Posterior cingulate gyrus (tissue), 11 donors: ENCODE measurements at regions not wholly inside any gene's neighbourhood (a gene's known extent, or its start where the extent isn't known, plus 50 kb on each side); places are given as distances from the start of the nearest gene placed in this dataset.

Experiments
- DNase-seq, 10 donors: peaks; one replicate each; pipeline versions ENCODE4 v3.0.0 to v3.0.0-alpha.2; 2020 to 2021; ENCODE audit warnings: mixed read lengths in 3 of 10
- intact Hi-C: fragments of 100-400 bp; cut with DNase I; formaldehyde crosslinking; loops from one replicate; pipeline ENCODE4 v1.15.1; 2023

DNA sequence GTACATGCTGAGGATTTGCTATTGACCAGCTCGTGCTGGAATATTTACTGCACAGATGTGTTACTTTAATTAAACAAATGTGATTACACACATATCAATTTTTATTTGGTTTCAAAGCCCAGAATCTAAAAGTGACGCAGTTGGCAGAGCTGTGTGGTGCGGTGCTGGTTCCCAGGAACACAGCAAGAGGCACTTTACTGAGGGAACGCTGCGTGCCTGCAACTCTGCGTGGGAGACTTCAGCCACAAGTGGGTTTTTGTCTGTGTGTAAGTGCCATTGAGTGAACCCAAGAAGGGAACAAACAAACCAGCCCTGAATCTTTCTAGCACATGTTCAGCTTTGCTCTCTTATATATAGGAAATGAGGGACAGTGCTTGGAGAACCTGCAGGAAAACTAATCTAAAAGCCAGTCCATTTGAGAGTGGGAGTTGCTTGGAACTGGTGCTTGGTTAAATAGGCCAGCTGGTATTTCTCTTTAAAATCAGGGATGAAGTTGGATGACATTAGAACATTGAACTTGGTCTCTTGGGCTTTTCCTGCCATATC, 196.6 kb upstream of the CELF4 start:
- intact Hi-C loops, result no loop called here
- DNase-seq, result peak in 8 of 10 donors; percentile 44 to 93 (median 71)

DNA sequence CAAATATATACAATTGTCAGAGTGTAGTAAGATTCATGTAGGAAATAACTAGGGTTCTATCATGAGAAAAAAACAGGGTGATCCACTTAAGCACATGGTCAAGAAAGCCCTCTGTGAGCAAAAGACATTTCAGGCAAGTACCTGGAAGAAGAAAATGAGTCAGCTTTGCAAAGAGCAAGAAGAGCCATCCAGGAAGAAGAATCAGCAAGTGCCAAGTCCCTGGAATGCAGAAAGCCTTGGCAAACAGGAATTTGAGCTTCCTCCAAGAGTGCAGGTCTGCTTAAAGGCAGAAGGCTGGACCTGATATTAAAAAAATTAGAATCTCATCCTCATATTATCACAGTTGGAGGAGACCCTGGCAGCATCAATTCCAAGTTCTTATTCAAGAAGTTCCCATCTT, 188.5 kb upstream of the CELF4 start:
- no peak for DNase-seq
- intact Hi-C loops, result no loop called here

DNA sequence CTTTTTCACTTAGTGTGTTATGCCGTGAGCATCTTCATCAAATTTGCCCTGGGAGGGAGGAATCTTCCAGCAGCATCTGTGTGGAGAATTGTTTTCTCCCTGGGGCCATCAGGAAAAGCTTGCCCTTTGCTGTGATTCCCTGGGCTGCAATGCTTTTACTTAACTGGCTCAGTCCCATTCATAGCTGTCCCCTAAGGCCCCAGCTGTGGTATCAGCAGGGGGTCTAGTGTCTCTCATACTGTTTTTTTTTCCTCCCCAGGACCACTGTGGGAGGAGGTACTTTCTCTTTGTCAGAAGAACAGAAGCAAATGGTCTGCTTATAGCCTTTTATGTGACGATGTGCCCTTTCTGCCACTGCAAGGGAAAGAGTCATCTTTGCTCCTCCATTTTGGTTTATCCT, 176.8 kb upstream of the CELF4 start:
- DNase-seq, result no peak
- intact Hi-C loops, result no loop called here

DNA sequence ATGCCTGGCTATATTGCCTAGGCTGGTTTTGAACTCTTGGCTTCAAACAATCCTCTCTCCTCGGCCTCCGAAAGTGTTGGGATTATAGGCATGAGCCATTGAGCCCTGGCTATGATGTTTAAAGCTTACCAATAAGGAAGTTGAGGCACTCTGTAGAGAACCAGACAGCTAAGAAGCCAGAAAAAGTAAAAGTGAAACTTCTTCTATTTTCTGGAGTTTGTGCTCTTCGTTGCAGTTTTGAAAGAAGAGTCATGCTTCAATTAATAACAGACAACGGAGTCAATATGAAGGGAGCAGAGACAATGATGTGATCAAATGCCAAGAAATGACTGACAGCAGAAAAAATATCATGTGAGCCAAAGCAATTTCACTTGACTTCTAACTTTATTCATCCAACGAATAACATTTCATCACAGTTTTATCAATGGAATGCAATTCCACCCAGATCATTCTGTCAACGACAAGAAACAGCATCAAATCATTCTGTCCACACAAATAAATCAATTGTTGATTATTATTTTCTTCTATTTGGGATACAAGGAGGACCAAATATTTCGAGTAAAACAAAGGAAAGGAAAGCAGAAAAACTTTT, 175.5 kb upstream of the CELF4 start:
- intact Hi-C loops, result no loop called here
- DNase-seq, result no peak

GRCh38 chr18:37734406-37734805, 168.8 kb upstream of the CELF4 start:
- no peak for DNase-seq
- intact Hi-C loops, result no loop called here

GRCh38 chr18:37729716-37730115, 164.1 kb upstream of the CELF4 start:
- no peak for DNase-seq
- intact Hi-C loops, result no loop called here

- intact Hi-C loops, result no loop called here
- DNase-seq, result no peak
Observed at GRCh38 chr18:37724206-37724605, 158.6 kb upstream of the CELF4 start.

- intact Hi-C loops, result no loop called here
- DNase-seq, result no peak
Observed at GRCh38 chr18:37721544-37722522, 156.2 kb upstream of the CELF4 start.

DNA sequence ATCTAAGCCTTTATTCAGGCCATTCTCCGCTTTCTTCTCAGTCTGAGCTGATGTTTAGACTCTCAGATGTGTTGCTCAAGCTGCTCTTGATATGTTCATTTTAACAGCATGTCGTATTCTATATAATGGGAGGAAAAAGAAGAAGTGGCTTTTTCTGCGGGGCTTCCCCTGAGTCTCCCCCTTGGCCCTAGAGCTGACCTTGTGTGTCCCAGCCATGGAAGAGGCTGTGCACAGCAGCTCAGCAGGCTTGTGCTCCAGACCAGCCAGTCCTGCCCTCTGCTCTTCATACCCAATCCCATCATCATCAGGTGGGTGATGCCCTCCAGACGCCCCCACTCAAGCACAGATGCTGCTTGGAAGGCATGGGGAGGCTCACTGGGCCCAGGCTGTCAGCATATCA, 155.1 kb upstream of the CELF4 start:
- intact Hi-C loops, result no loop called here
- DNase-seq, result no peak

DNA sequence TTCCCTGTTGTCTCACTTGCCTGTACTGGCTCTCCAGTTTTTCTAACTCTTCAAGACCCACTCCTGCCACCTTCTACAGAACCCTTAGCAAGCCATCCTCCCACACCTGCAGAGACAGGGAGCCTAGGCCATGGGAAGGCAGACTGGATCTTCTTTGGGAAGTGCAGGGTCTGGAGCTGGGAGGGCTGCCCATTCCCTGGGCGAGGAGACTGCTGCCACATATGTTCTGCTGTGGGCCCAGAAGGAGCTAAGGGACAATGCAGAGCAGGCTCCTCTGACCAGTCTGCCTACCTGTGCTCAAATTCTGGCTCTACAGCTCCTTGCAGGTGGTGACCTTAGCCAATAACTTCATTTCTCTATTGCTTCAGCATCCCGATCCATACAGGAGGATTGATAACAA, 152.1 kb upstream of the CELF4 start:
- intact Hi-C loops, result no loop called here

GRCh38 chr18:37717098-37717497, 151.5 kb upstream of the CELF4 start:
- intact Hi-C loops, result no loop called here

More for the DNA sequence above, 152.1 kb upstream of the CELF4 start:
- DNase-seq, result no peak

GRCh38 chr18:37716106-37716735, 150.6 kb upstream of the CELF4 start:
- intact Hi-C loops, result no loop called here
- no peak for DNase-seq

More at GRCh38 chr18:37717098-37717497, 151.5 kb upstream of the CELF4 start:
- no peak for DNase-seq

DNA sequence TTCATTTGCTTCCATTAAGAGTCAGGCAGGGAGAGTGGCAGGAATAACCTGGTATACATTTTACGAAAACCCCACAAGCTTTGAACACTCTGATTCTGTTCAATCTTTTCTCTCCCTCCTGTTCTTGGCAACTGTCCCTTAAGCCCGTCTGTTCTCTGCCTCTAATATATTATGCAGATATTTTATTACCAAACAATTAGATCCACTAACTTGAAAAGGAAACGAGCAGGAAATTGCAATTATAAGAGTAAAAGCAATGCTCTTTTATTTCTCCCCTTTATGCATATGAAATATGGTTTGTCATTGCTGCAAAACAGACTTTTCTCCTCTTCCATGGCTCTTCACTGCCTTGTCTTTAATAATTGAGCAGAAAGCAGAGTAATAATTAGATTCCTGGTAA, 149.1 kb upstream of the CELF4 start:
- intact Hi-C loops, result no loop called here

GRCh38 chr18:37712776-37713175, 147.2 kb upstream of the CELF4 start:
- intact Hi-C loops, result no loop called here
- DNase-seq, result no peak

More for the DNA sequence above, 149.1 kb upstream of the CELF4 start:
- no peak for DNase-seq

DNA sequence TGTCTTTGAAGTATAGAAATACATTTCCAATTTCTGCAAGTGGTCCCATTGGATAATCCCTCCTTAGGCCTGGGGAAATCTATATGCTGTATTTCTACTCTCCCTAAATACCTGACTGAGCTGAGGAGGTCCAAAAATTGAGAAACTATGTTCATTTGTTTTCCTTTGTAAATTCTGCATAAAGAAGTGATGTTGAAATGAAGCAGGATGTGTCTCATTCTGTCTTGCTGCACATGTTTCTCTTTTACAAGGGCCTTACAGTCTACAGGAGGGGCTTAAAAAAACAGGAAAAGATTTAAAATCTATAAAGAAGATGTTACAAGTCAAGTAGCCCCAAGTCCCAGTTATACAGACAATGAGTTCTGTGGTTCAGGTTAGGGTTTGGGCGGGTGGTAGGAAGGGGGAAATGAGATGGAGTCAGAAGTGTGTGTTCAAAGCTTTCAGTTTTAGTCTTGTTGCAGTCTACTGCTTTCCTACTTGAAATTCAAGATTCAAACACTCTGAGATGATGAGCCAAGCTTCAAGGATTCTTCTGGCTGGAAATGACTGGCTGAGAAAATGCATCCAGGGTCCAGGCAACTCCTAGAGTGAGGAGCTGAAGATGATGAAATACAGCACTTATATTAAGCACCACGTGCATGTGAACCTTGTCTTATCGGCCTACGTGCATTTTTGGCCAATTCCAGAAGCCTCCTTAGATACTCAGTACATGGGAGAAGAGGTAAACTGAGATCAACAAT, 146.3 kb upstream of the CELF4 start:
- intact Hi-C loops, result no loop called here

DNA sequence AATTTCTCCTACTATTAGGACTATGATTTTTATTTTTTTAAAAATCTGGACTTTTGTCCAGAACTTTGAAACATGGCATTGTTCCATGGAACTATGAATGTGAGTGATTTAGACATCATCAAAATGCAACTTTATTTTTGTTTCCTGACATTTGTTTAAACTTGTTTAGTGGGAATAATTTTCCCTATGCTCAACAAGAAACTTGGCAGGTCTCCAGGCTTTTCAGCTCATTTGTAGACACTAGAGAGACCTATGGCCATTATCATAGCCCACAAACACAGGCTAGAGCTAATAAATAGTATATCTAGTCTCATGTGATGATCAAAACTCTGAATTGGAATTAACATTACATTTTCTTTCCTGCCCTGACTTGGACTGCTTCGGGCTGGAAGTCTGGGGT, 145.1 kb upstream of the CELF4 start:
- no peak for DNase-seq
- intact Hi-C loops, result no loop called here

More for the DNA sequence above, 146.3 kb upstream of the CELF4 start:
- no peak for DNase-seq

GRCh38 chr18:37709740-37710139, 144.1 kb upstream of the CELF4 start:
- no peak for DNase-seq
- intact Hi-C loops, result no loop called here

DNA sequence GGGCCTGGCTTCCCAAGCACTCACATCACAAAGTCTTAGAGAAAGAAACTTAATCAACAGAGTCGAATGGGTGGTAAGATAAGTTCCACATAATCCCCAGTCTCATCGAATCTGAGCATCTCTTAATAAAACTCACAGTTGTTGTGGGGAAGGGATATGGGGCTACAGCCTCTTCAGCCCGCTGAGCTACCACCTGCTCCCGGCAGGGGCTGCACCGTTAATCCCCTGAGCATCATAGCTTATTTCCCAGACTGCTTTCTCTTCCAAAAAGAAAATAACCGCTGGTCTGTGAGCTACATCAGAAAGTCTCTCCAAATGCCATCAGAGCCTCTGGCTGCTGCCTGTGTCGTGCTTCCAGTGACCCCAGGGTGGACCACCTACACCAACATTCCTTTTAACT, 139.4 kb upstream of the CELF4 start:
- intact Hi-C loops, result no loop called here
- no peak for DNase-seq

DNA sequence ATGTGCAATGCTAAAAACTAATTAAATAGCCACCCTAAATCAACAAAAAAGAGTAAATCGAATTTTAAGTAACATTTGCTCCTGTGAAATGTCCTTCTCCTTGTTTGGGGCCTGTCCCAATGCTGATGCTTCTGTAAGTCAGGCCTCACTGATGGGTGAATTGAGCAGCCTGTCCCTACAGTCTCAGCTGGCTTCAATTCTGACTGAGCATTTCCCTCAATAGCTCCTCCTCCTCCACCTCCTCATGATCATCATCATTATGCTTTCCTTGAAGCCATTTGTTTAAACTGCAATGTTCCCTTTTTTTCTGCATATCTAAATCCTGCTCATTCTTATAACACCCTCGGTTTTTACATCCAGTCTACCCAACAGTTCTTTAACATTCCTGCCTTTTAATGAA, 137.2 kb upstream of the CELF4 start:
- intact Hi-C loops, result no loop called here
- no peak for DNase-seq

- no peak for DNase-seq
- intact Hi-C loops, result no loop called here
Observed at GRCh38 chr18:37701967-37702366, 136.4 kb upstream of the CELF4 start.
